ENCODE measurements at regions not wholly inside any gene's neighbourhood (a gene's known extent, or its start where the extent isn't known, plus 50 kb on each side); places are given as distances from the start of the nearest gene placed in this dataset.

DNA sequence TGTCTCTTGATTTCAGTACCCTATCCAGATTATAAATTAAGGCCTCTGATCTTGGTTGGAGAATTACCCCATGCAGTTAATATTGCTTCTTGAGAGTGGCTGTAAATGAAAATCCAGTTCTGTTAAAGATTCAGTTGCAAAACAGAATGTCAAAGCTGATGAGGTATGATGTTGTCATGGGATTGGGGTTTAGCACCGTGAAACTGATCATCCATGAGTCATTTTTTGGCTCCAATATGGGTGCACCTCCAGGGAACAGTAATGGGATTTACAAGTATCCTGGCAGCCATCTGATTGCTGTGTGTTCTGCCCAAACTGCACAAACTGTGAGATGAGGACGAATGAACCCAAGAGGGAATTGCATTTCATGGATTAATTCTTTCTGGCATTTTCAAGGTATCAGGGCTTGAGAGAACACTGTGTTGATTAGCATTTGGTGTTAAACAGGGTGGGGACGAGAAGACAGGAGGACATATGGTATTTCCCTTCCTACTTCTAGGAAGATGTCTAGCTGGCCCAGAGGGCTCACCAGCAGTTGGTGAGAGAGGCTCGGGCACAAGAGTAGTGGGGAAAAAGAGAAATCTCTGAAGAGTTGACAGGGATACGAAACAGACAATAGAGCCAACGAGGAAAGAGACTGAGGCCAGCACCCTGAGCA lies 214.7 kb downstream of the GAS1 start:
- TF ChIP-seq CTCF (conservative IDR thresholded peaks at IDR 0.05 in 1 of 2, IDR thresholded peaks at IDR 0.05 in 1 of 2; ENCODE audit: low read depth in 1 of 2, low read length in 2 of 2): no peak
- TF ChIP-seq EZH2 (IDR thresholded peaks at IDR 0.05; ENCODE audit: low read length, missing control alignments): no peak

All from fibroblast of lung (primary cell).